Activated CD4-positive, alpha-beta T cell treated with anti-CD3 and anti-CD28 coated beads for 24 hours (primary cell): ENCODE measurements at regions not wholly inside any gene's neighbourhood (a gene's known extent, or its start where the extent isn't known, plus 50 kb on each side); places are given as distances from the start of the nearest gene placed in this dataset.
"Not testable (repeated sequence)": the region's sequence is repeated elsewhere in the genome, so short reads cannot be mapped to it uniquely, and the experiment has no call there.

ENCODE experiments used
- DNase-seq, 2 donors: peaks; one replicate each; pipeline ENCODE4 v3.0.0-alpha.2; 2020; ENCODE audit warnings: low read depth in 2 of 2

- DNase-seq, result not testable (repeated sequence)
Observed at GRCh38 chr1:243074224-243074623, 180.9 kb downstream of the CEP170 start.

GRCh38 chr1:243067056-243067455 is 188.0 kb downstream of the CEP170 start:
- DNase-seq, result not testable (repeated sequence)

- DNase-seq, result not testable (repeated sequence)
Observed at GRCh38 chr1:243061965-243062364, 193.1 kb downstream of the CEP170 start.

GRCh38 chr1:243055510-243055909 is 199.6 kb downstream of the CEP170 start:
- not testable (repeated sequence) for DNase-seq

- not testable (repeated sequence) for DNase-seq
Observed at GRCh38 chr1:243055091-243055490, 200.0 kb downstream of the CEP170 start.

GRCh38 chr1:243054681-243055080 is 200.4 kb downstream of the CEP170 start:
- not testable (repeated sequence) for DNase-seq

- DNase-seq, result not testable (repeated sequence)
Observed at GRCh38 chr1:243053048-243053447, 202.0 kb downstream of the CEP170 start.

- DNase-seq, result not testable (repeated sequence)
Observed at GRCh38 chr1:243050613-243051012, 204.5 kb downstream of the CEP170 start.

- DNase-seq, result not testable (repeated sequence)
Observed at GRCh38 chr1:243049716-243050115, 205.4 kb downstream of the CEP170 start.

- DNase-seq, result not testable (repeated sequence)
Observed at GRCh38 chr1:243021365-243021764, 233.7 kb downstream of the CEP170 start.

- DNase-seq, result peak; percentile 1 to 14
Observed at GRCh38 chr1:243019030-243019635, 235.9 kb downstream of the CEP170 start.

- not testable (repeated sequence) for DNase-seq
Observed at GRCh38 chr1:243010719-243011118, 244.4 kb downstream of the CEP170 start.

GRCh38 chr1:243001003-243001402 is 254.1 kb downstream of the CEP170 start:
- DNase-seq, result not testable (repeated sequence)

GRCh38 chr1:242992776-242993175 is 262.3 kb downstream of the CEP170 start:
- DNase-seq, result not testable (repeated sequence)

GRCh38 chr1:242985096-242985495 is 270.0 kb downstream of the CEP170 start:
- DNase-seq, result not testable (repeated sequence)

GRCh38 chr1:242973341-242973740 is 281.7 kb downstream of the CEP170 start:
- not testable (repeated sequence) for DNase-seq

GRCh38 chr1:242966892-242967291 is 288.2 kb downstream of the CEP170 start:
- DNase-seq, result no peak

- DNase-seq, result not testable (repeated sequence)
Observed at GRCh38 chr1:242959397-242959796, 295.7 kb downstream of the CEP170 start.

- DNase-seq, result not testable (repeated sequence)
Observed at GRCh38 chr1:242954945-242955344, 300.1 kb downstream of the CEP170 start.

- no peak for DNase-seq
Observed at GRCh38 chr1:242946206-242946605, 308.9 kb downstream of the CEP170 start.

- DNase-seq, result not testable (repeated sequence)
Observed at GRCh38 chr1:242936725-242937124, 318.4 kb downstream of the CEP170 start.

- not testable (repeated sequence) for DNase-seq
Observed at GRCh38 chr1:242924717-242925116, 330.4 kb downstream of the CEP170 start.

GRCh38 chr1:242923603-242924002 is 331.5 kb downstream of the CEP170 start:
- DNase-seq, result not testable (repeated sequence)

GRCh38 chr1:242914729-242915128 is 340.4 kb downstream of the CEP170 start:
- not testable (repeated sequence) for DNase-seq
